Epithelial cell of prostate (primary cell): ENCODE measurements at regions not wholly inside any gene's neighbourhood (a gene's known extent, or its start where the extent isn't known, plus 50 kb on each side); places are given as distances from the start of the nearest gene placed in this dataset.

ENCODE experiments used
- DNase-seq: peaks from one replicate; pipeline ENCODE4 v3.0.0-alpha.2; 2011; ENCODE audit warnings: low read depth, low spot score
- H3K27ac ChIP-seq: fragments of 450-650 bp; 2 replicates; pipeline ENCODE4 v1.5.1; 2017; ENCODE audit warnings: mild to moderate bottlenecking

- no peak for DNase-seq
- no peak overlapping the region for H3K27ac ChIP-seq
These were observed 51.4 kb upstream of the TMEM132E start for GRCh38 chr17:34527908-34528470.

DNA sequence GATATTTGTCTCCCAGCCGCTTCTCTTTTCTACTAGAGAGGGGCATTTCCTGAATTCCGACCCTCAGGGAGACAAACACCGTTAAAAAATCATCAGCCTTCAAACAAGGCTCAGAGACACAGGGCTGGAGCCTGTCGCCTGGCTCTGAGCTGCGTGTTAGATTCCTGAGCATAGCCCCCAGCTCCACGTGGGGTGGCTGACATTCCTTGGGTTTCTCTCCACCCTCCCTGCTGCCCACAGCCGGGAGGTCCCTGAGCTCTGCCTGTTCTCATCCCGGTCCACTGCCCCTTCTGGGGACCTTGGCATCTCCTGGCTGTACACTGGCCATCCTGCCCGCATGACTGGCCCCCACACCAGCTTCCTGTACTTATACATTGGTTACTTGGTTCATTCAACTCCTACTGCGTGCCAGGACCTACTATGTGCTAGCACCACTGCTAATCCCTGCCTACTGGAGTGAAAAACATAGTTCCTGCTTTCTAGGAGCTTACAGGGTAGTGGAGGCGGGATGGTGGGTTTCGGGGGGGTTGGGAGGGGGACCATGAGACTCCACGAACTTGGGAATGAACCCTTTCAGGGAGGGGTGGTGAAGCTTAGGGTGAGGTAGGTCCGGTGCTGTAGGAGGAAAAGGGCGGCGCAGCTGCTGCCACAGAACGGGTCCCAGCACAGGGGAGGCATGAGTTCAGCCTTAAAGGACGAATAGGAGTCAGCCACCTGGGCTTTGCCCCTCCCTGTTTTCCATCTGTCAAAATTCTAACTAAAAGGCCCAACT, 52.1 kb upstream of the TMEM132E start:
- no peak for DNase-seq

GRCh38 chr17:34525651-34526050, 53.7 kb upstream of the TMEM132E start:
- no peak for DNase-seq
- no peak overlapping the region for H3K27ac ChIP-seq

More for the DNA sequence above, 52.1 kb upstream of the TMEM132E start:
- no peak overlapping the region for H3K27ac ChIP-seq

GRCh38 chr17:34521955-34522354, 57.4 kb upstream of the TMEM132E start:
- no peak for DNase-seq
- no peak overlapping the region for H3K27ac ChIP-seq

GRCh38 chr17:34519282-34519681, 60.1 kb upstream of the TMEM132E start:
- H3K27ac ChIP-seq, result no peak overlapping the region
- DNase-seq, result no peak

DNA sequence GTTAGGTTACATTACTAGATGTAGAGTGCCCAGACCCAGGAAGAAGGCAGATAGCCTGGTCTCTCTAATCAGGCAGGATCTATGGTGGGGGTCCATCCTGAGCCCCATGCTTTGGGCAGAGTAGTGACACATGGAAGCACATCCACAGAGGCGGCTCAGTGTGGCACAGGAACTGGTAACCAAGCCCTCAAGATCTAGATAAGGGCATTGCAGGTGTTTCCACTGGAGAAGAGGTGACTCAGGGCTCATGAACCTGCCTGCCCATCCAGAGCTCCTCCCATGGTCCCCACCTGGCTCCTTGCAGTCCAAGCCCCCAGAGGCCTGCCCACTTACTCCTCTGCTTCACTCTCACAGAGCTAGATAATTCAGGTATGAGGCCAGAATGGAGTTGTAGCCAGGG, 62.0 kb upstream of the TMEM132E start:
- no peak overlapping the region for H3K27ac ChIP-seq
- DNase-seq, result no peak

- no peak overlapping the region for H3K27ac ChIP-seq
- DNase-seq, result no peak
These were observed 67.5 kb upstream of the TMEM132E start for GRCh38 chr17:34511931-34512330.

- H3K27ac ChIP-seq, result no peak overlapping the region
- no peak for DNase-seq
These were observed 68.1 kb upstream of the TMEM132E start for GRCh38 chr17:34511265-34511664.

DNA sequence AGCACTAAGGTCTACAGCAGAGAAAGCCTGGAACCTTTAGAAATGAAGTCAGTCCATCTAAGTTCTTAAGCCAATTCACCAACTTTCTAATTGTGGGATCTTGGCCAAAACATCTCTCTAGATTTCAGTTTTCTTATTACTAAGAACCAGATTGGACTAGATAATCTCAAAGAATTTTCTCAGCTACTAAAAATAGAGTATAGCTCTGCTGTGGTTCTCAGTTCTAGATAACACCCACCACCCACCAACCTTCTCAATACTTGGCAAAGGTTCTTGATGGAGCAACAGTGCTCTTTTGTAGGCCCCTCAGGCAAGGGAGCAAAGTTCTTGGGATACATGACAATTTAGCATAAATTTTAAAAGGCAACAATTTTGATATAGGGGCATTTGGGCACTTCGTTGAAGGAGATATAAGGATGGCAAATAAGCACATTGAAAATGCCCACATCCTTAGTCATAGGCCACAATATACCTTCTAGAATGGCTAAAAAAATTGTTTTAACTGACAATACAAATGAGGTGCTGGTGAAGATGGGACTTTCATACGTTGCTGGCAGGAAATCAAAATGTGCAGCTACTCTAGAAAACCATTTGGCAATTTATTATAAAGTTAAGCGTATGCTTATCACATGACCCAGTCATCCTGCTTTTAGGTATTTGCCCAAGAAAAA, 74.4 kb upstream of the TMEM132E start:
- DNase-seq, result no peak
- H3K27ac ChIP-seq, result no peak overlapping the region

GRCh38 chr17:34503528-34504195, 75.7 kb upstream of the TMEM132E start:
- DNase-seq, result no peak
- no peak overlapping the region for H3K27ac ChIP-seq

DNA sequence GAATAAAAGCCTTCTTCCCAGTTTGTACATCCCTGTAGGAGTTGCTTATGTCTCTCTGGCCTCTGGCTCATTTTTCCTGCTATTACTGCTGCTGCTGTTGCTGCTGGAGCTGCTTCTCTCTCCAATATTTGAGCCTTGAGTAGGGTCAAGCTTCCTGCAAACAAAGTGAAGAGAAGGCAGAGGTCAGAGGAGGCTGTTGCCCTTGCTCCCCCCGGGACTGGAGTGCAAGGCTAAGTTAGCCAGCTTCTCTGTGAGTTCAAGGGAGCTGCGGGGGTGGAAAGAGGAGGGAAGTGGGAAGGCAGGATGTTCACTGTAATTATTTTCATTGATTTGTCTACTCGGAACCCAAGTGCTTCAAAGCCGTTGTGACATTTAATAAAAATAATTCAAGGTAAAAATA, 77.0 kb upstream of the TMEM132E start:
- DNase-seq, result no peak
- no peak overlapping the region for H3K27ac ChIP-seq

- DNase-seq, result no peak
- no peak overlapping the region for H3K27ac ChIP-seq
These were observed 79.8 kb upstream of the TMEM132E start for GRCh38 chr17:34499576-34499975.

GRCh38 chr17:34493917-34494316, 85.5 kb upstream of the TMEM132E start:
- no peak for DNase-seq
- no peak overlapping the region for H3K27ac ChIP-seq

DNA sequence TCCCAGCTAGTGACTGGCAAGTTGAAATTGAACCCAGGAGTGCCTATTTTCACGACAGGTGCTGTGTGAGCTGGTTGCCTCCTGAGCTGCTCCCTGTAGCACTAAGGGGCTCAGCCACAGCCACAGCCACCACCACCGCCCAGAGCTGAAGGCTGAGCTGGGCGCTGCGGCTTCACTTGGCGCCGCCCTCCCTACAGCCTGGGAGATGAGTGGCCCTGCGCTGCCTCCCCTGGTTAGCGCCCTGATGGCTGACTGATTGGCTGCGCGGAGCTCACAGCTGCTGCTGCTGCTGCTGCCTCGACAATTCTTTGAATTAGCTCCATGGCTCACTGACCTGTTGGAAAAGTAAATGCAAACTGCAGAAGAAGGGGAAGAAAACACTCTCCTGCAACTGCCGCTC, 91.8 kb upstream of the TMEM132E start:
- DNase-seq, result no peak
- no peak overlapping the region for H3K27ac ChIP-seq

- H3K27ac ChIP-seq, result no peak overlapping the region
- no peak for DNase-seq
These were observed 92.6 kb upstream of the TMEM132E start for GRCh38 chr17:34486761-34487160.

DNA sequence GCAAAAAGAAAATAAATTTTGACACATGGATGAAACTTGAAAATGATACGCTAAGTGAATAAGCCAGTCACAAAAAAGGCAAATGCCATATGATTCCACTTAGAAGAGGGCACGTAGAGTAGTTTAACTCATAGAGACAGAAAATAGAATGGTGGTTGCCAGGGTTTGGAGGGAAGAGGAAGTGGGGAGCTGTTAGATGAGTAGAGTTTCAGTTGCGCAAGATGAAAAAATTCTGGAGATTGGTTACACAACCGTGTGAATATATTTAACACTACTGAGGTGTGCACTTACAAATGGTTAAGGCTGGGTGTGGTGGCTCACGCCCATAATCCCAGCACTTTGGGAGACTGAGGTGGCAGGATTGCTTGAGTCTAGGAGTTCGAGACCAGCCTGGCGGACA, 93.4 kb upstream of the TMEM132E start:
- DNase-seq, result no peak
- no peak overlapping the region for H3K27ac ChIP-seq

DNA sequence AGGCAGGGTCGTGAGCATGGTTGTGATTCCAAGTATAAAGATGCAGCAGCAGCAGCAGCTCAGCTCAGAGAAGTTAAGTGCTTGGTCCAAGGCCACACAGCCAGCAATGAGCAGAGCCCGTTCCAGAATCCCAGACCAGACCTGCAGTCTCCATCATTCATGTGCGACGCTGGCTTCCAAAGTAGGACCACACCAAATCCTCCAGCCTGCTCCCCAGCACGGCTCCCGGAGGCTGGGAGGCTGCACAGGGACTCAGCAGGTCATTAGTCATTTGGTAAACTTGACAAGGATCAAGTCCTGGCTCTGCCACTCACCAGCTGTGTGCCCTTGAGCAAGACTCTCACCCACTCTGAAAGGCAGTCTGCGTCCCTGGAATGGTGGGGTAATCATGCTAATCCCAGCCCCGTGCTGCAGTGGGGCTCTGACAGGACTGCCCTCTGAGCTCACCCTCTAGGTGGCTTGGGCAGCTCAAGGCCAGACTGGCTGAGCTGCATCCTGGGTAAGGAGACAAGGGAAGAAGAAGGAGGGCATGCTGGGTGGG, 95.1 kb upstream of the TMEM132E start:
- DNase-seq, result no peak
- H3K27ac ChIP-seq, result no peak overlapping the region

DNA sequence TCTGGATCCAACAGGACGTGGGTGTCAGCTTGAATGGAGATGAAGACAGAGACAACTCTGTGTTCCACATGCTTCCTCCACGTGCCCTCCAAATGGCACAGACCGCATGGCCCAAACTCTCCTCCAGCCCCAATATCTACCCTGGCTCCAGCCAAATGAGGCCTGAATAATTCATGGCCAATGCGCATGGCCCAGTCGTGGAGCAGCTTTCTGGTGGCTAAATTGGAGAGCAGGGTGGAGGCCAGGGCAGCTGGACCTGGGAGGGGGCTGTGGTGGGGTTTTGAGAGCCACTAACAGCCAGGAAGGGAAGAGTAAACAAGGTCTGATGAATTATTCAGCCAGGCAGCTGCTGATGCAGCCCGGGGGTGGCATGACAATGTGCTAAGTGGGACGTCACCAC, 96.7 kb upstream of the TMEM132E start:
- DNase-seq, result no peak
- H3K27ac ChIP-seq, result no peak overlapping the region

DNA sequence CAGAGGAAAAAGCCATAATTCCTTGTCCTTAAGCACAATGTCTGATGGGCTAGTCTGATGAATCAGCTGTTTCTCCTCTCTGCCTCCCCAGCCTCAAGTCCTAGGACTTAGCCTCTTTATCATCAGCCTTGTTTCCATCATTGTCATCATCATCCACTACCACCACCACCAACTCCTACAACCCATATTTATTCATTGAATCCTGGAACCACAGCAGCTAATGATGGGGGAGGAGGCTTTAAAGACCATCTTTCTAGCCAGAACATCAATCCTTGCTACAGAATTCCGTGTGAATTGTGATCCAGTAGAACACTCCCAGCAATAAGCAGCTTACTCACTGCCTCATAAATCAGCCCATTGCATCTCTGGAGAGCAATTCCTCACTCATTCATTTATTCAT, 97.6 kb upstream of the TMEM132E start:
- DNase-seq, result no peak

GRCh38 chr17:34479371-34479770, 100.0 kb upstream of the TMEM132E start:
- H3K27ac ChIP-seq, result no peak overlapping the region
- DNase-seq, result no peak

More for the DNA sequence above, 97.6 kb upstream of the TMEM132E start:
- H3K27ac ChIP-seq, result no peak overlapping the region

- no peak for DNase-seq
These were observed 101.1 kb upstream of the TMEM132E start for GRCh38 chr17:34478244-34478643.

More at GRCh38 chr17:34478244-34478643, 101.1 kb upstream of the TMEM132E start:
- H3K27ac ChIP-seq, result no peak overlapping the region
